HG02973 (cell line): ENCODE measurements at regions not wholly inside any gene's neighbourhood (a gene's known extent, or its start where the extent isn't known, plus 50 kb on each side); places are given as distances from the start of the nearest gene placed in this dataset.

ENCODE experiments used
- ATAC-seq: cut with Tn5 transposase; IDR thresholded peaks from one replicate; pipeline ENCODE4 v1.9.1; 2021; ENCODE audit warnings: moderate library complexity; ENCODE audit not compliant: unreplicated experiment

- ATAC-seq = no peak
These were observed 82.2 kb downstream of the EPDR1 start for GRCh38 chr7:38002689-38003088.

- ATAC-seq = no peak
These were observed 86.1 kb downstream of the EPDR1 start for GRCh38 chr7:38006559-38006958.

- ATAC-seq = no peak
These were observed 86.7 kb downstream of the EPDR1 start for GRCh38 chr7:38007096-38007495.

GRCh38 chr7:38013246-38013645, 92.8 kb downstream of the EPDR1 start:
- ATAC-seq = no peak

GRCh38 chr7:38016567-38016966, 96.1 kb downstream of the EPDR1 start:
- no peak for ATAC-seq

- no peak for ATAC-seq
These were observed 96.9 kb downstream of the EPDR1 start for GRCh38 chr7:38017320-38017719.

- ATAC-seq = no peak
These were observed 99.8 kb downstream of the EPDR1 start for GRCh38 chr7:38020121-38020785.

- ATAC-seq = no peak
These were observed 101.5 kb downstream of the EPDR1 start for GRCh38 chr7:38021892-38022291.

- ATAC-seq = no peak
These were observed 105.4 kb downstream of the EPDR1 start for GRCh38 chr7:38025815-38026214.

GRCh38 chr7:38027884-38028455, 107.5 kb downstream of the EPDR1 start:
- no peak for ATAC-seq

GRCh38 chr7:38034062-38034908, 113.8 kb downstream of the EPDR1 start:
- ATAC-seq = no peak

GRCh38 chr7:38040831-38041230, 120.4 kb downstream of the EPDR1 start:
- no peak for ATAC-seq

- no peak for ATAC-seq
These were observed 128.4 kb upstream of the STARD3NL start for GRCh38 chr7:38049679-38050078.

GRCh38 chr7:38051311-38051710, 126.7 kb upstream of the STARD3NL start:
- ATAC-seq = no peak

- no peak for ATAC-seq
These were observed 126.3 kb upstream of the STARD3NL start for GRCh38 chr7:38051786-38052185.

GRCh38 chr7:38052786-38053185, 125.3 kb upstream of the STARD3NL start:
- ATAC-seq = no peak

GRCh38 chr7:38054199-38054598, 123.8 kb upstream of the STARD3NL start:
- ATAC-seq = no peak

GRCh38 chr7:38057829-38058228, 120.2 kb upstream of the STARD3NL start:
- no peak for ATAC-seq

GRCh38 chr7:38060116-38060515, 117.9 kb upstream of the STARD3NL start:
- no peak for ATAC-seq

- ATAC-seq = no peak
These were observed 117.4 kb upstream of the STARD3NL start for GRCh38 chr7:38060637-38061036.

- ATAC-seq = no peak
These were observed 111.7 kb upstream of the STARD3NL start for GRCh38 chr7:38066391-38066790.

GRCh38 chr7:38068461-38068860, 109.6 kb upstream of the STARD3NL start:
- ATAC-seq = no peak
